ENCODE measurements at regions not wholly inside any gene's neighbourhood (a gene's known extent, or its start where the extent isn't known, plus 50 kb on each side); places are given as distances from the start of the nearest gene placed in this dataset.

- no peak for TF ChIP-seq POLR2A (IDR thresholded peaks at IDR 0.05)
- no peak for TF ChIP-seq CTCF (IDR thresholded peaks at IDR 0.05)
- Histone ChIP-seq H3K4me3 (no peak overlapping the region), H3K9me3 (no peaks in the 10 kb centered on the region), H3K27me3 (no peaks in the 10 kb centered on the region), H3K27ac (no peak overlapping the region), H3K4me1 (no peaks in the 10 kb centered on the region), H3K36me3 (replicated peaks in 1 of 2; ENCODE audit: insufficient read depth in 1 of 2, low read depth in 2 of 2) (no peaks in the 10 kb centered on the region)
- no peak for DNase-seq
- intact Hi-C loops (cut with DNase I) = no loop called here
- WGBS, 2 donors = 82 to 86% methylated on average over 7 of the region's 7 CpGs
- no peak for ATAC-seq
Measured at GRCh38 chr12:107528731-107529365, 156.8 kb upstream of the PWP1 start.

- 74% methylated on average over 3 of the region's 3 CpGs for WGBS, 2 donors
- Histone ChIP-seq H3K27ac (no peak overlapping the region), H3K4me1 (no peaks in the 10 kb centered on the region), H3K36me3 (replicated peaks in 1 of 2; ENCODE audit: insufficient read depth in 1 of 2, low read depth in 2 of 2) (no peaks in the 10 kb centered on the region), H3K9me3 (no peaks in the 10 kb centered on the region), H3K27me3 (no peaks in the 10 kb centered on the region), H3K4me3 (no peak overlapping the region)
- DNase-seq (no peak), ATAC-seq (no peak)
- TF ChIP-seq POLR2A (IDR thresholded peaks at IDR 0.05) (no peak), CTCF (IDR thresholded peaks at IDR 0.05) (no peak)
- intact Hi-C loops (cut with DNase I) = no loop called here
Measured at GRCh38 chr12:107529991-107530390, 155.6 kb upstream of the PWP1 start.

- H3K36me3 ChIP-seq (replicated peaks in 1 of 2; ENCODE audit: insufficient read depth in 1 of 2, low read depth in 2 of 2) = no peaks in the 10 kb centered on the region
- 77 to 94% methylated on average over 2 of the region's 2 CpGs for WGBS, 2 donors
- no peaks in the 10 kb centered on the region for H3K9me3 ChIP-seq
- no peaks in the 10 kb centered on the region for H3K27me3 ChIP-seq
- intact Hi-C loops (cut with DNase I) = no loop called here
- no peak overlapping the region for H3K4me3 ChIP-seq
- ATAC-seq (no peak), DNase-seq (no peak)
- no peaks in the 10 kb centered on the region for H3K4me1 ChIP-seq
- H3K27ac ChIP-seq = no peak overlapping the region
- TF ChIP-seq POLR2A (IDR thresholded peaks at IDR 0.05) (no peak), CTCF (IDR thresholded peaks at IDR 0.05) (no peak)
Measured at GRCh38 chr12:107530701-107531100, 154.9 kb upstream of the PWP1 start.

- Histone ChIP-seq H3K9me3 (no peaks in the 10 kb centered on the region), H3K27ac (no peak overlapping the region), H3K36me3 (replicated peaks in 1 of 2; ENCODE audit: insufficient read depth in 1 of 2, low read depth in 2 of 2) (no peaks in the 10 kb centered on the region), H3K27me3 (no peaks in the 10 kb centered on the region), H3K4me1 (no peaks in the 10 kb centered on the region), H3K4me3 (no peak overlapping the region)
- TF ChIP-seq POLR2A (IDR thresholded peaks at IDR 0.05) (no peak), CTCF (IDR thresholded peaks at IDR 0.05) (no peak)
- intact Hi-C loops (cut with DNase I) = no loop called here
- no peak for DNase-seq
- no peak for ATAC-seq
Measured at GRCh38 chr12:107533218-107533617, 152.4 kb upstream of the PWP1 start.

- TF ChIP-seq POLR2A (IDR thresholded peaks at IDR 0.05) (no peak), CTCF (IDR thresholded peaks at IDR 0.05) (no peak)
- 34 to 40% methylated on average over 2 of the region's 2 CpGs for WGBS, 2 donors
- Histone ChIP-seq H3K27me3 (no peaks in the 10 kb centered on the region), H3K36me3 (replicated peaks in 1 of 2; ENCODE audit: insufficient read depth in 1 of 2, low read depth in 2 of 2) (no peaks in the 10 kb centered on the region), H3K27ac (no peak overlapping the region), H3K9me3 (no peaks in the 10 kb centered on the region), H3K4me3 (no peak overlapping the region), H3K4me1 (no peaks in the 10 kb centered on the region)
- intact Hi-C loops (cut with DNase I) = no loop called here
- DNase-seq (no peak), ATAC-seq (no peak)
Measured at GRCh38 chr12:107536613-107537012, 149.0 kb upstream of the PWP1 start.

Data from body of pancreas (tissue), 4 donors.